Activated CD8-positive, alpha-beta memory T cell treated with anti-CD3 and anti-CD28 coated beads, Interleukin-2, amount 50 U/mL, for 1 hour (primary cell): ENCODE measurements at regions not wholly inside any gene's neighbourhood (a gene's known extent, or its start where the extent isn't known, plus 50 kb on each side); places are given as distances from the start of the nearest gene placed in this dataset.
A peak's percentile ranks its signal among the peaks of the same experiment; 100 is the strongest.
"Not testable (repeated sequence)": the region's sequence is repeated elsewhere in the genome, so short reads cannot be mapped to it uniquely, and the experiment has no call there.

Source experiments
- DNase-seq: peaks from one replicate; pipeline ENCODE4 v3.0.0-alpha.2; 2020; ENCODE audit errors: extremely low read depth

- DNase-seq: not testable (repeated sequence)
These were observed 1643.7 kb downstream of the SPATA31A7 start for GRCh38 chr9:62833323-62834200.

- not testable (repeated sequence) for DNase-seq
These were observed 1647.5 kb downstream of the SPATA31A7 start for GRCh38 chr9:62837254-62837911.

GRCh38 chr9:62838024-62838718, 1648.3 kb downstream of the SPATA31A7 start:
- peak; percentile 83 for DNase-seq

GRCh38 chr9:62839168-62839567, 1649.3 kb downstream of the SPATA31A7 start:
- DNase-seq: not testable (repeated sequence)

- DNase-seq: not testable (repeated sequence)
These were observed 1653.3 kb downstream of the SPATA31A7 start for GRCh38 chr9:62843145-62843544.

GRCh38 chr9:62843706-62844290, 1654.0 kb downstream of the SPATA31A7 start:
- not testable (repeated sequence) for DNase-seq

GRCh38 chr9:62844681-62845185, 1654.9 kb downstream of the SPATA31A7 start:
- DNase-seq: not testable (repeated sequence)

GRCh38 chr9:62848258-62848657, 1658.4 kb downstream of the SPATA31A7 start:
- not testable (repeated sequence) for DNase-seq

GRCh38 chr9:62849991-62850390, 1660.2 kb downstream of the SPATA31A7 start:
- not testable (repeated sequence) for DNase-seq

GRCh38 chr9:62857280-62857679, 1667.4 kb downstream of the SPATA31A7 start:
- DNase-seq: not testable (repeated sequence)

GRCh38 chr9:62858240-62858639, 1668.4 kb downstream of the SPATA31A7 start:
- DNase-seq: not testable (repeated sequence)

- DNase-seq: not testable (repeated sequence)
These were observed 1671.4 kb downstream of the SPATA31A7 start for GRCh38 chr9:62860939-62861860.

- not testable (repeated sequence) for DNase-seq
These were observed 1672.3 kb downstream of the SPATA31A7 start for GRCh38 chr9:62862180-62862579.

- DNase-seq: not testable (repeated sequence)
These were observed 1673.5 kb downstream of the SPATA31A7 start for GRCh38 chr9:62863319-62863718.

- DNase-seq: not testable (repeated sequence)
These were observed 1674.0 kb downstream of the SPATA31A7 start for GRCh38 chr9:62863867-62864266.

- not testable (repeated sequence) for DNase-seq
These were observed 1674.9 kb downstream of the SPATA31A7 start for GRCh38 chr9:62864481-62865469.

GRCh38 chr9:62869061-62869460, 1679.2 kb downstream of the SPATA31A7 start:
- not testable (repeated sequence) for DNase-seq

GRCh38 chr9:62871765-62872164, 1681.9 kb downstream of the SPATA31A7 start:
- DNase-seq: not testable (repeated sequence)

GRCh38 chr9:62874213-62874612, 1684.4 kb downstream of the SPATA31A7 start:
- DNase-seq: not testable (repeated sequence)
